Parathyroid adenoma (tissue), 2 donors: ENCODE measurements at regions not wholly inside any gene's neighbourhood (a gene's known extent, or its start where the extent isn't known, plus 50 kb on each side); places are given as distances from the start of the nearest gene placed in this dataset.

Experiments used
- H2AFZ ChIP-seq: fragments of 300-600 bp; sonication (generic); one replicate; pipeline ENCODE4 v1.7.0; 2017; ENCODE audit warnings: antibody characterized with exemption, mild to moderate bottlenecking
- H3K27ac ChIP-seq: fragments of 300-600 bp; sonication (generic); one replicate; pipeline ENCODE4 v1.7.0; 2017
- H3K27me3 ChIP-seq: fragments of 300-600 bp; sonication (generic); one replicate; pipeline ENCODE4 v1.7.0; 2017; ENCODE audit warnings: low read length; ENCODE audit not compliant: control insufficient read depth, insufficient read depth
- H3K36me3 ChIP-seq: fragments of 300-600 bp; sonication (generic); one replicate; pipeline ENCODE4 v1.7.0; 2017; ENCODE audit warnings: low read length; ENCODE audit not compliant: control insufficient read depth, insufficient read depth
- H3K4me1 ChIP-seq: fragments of 300-600 bp; sonication (generic); one replicate; pipeline ENCODE4 v1.7.0; 2017; ENCODE audit warnings: control low read depth
- H3K4me2 ChIP-seq: fragments of 300-600 bp; sonication (generic); one replicate; pipeline ENCODE4 v1.7.0; 2017; ENCODE audit warnings: low read length
- H3K4me3 ChIP-seq: fragments of 300-600 bp; sonication (generic); one replicate; pipeline ENCODE4 v1.7.0; 2017; ENCODE audit warnings: low read depth, low read length
- H3K79me2 ChIP-seq: fragments of 300-600 bp; sonication (generic); one replicate; pipeline ENCODE4 v1.7.0; 2017; ENCODE audit warnings: control low read depth
- H3K9ac ChIP-seq: fragments of 300-600 bp; sonication (generic); one replicate; pipeline ENCODE4 v1.7.0; 2017; ENCODE audit warnings: mild to moderate bottlenecking
- H3K9me3 ChIP-seq: fragments of 300-600 bp; sonication (generic); one replicate; pipeline ENCODE4 v1.7.0; 2017; ENCODE audit warnings: low read length; ENCODE audit not compliant: control insufficient read depth
- TF ChIP-seq, protein P1 (sequence below): fragments of 300-600 bp; sonication (generic); IDR thresholded peaks from one replicate; pipeline ENCODE4 v1.7.0; 2017; ENCODE audit warnings: antibody characterized with exemption, mild to moderate bottlenecking
- donor health status: primary hyperparathyroidism.

DNA sequence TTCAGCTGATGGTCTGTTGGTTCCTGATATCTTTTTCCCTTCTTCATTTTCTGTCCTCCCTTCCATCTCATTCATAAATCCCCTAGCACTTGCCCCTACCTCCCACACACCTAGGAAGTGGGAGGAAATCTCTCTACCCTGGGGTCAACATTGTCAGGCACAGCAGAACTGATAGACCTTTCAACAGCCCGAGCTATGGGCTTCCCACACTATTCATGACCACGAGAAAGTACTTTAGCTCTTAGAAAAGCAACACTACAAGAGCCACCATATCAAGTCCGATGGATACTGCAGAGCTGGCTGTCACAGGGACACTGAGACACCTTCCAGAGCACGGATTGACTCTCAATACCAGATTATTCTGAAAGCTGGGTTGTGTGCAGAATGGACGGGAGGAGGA, 180.6 kb upstream of the NEBL start:
- Histone ChIP-seq H3K27ac (no peak overlapping the region), H3K4me1 (no peaks in the 10 kb centered on the region), H3K4me3 (no peak overlapping the region)

GRCh38 chr10:21076381-21076780, 179.3 kb upstream of the NEBL start:
- Histone ChIP-seq H3K9ac (no peak overlapping the region), H3K9me3 (no peaks in the 10 kb centered on the region), H3K27ac (no peak overlapping the region), H3K27me3 (no peaks in the 10 kb centered on the region), H3K79me2 (peaks cover 25% of the 10 kb centered on the region), H3K36me3 (no peaks in the 10 kb centered on the region), H2AFZ (no peak overlapping the region), H3K4me2 (no peak overlapping the region), H3K4me3 (no peak overlapping the region), H3K4me1 (peaks cover 2% of the 10 kb centered on the region)
- TF ChIP-seq, protein P1, sequence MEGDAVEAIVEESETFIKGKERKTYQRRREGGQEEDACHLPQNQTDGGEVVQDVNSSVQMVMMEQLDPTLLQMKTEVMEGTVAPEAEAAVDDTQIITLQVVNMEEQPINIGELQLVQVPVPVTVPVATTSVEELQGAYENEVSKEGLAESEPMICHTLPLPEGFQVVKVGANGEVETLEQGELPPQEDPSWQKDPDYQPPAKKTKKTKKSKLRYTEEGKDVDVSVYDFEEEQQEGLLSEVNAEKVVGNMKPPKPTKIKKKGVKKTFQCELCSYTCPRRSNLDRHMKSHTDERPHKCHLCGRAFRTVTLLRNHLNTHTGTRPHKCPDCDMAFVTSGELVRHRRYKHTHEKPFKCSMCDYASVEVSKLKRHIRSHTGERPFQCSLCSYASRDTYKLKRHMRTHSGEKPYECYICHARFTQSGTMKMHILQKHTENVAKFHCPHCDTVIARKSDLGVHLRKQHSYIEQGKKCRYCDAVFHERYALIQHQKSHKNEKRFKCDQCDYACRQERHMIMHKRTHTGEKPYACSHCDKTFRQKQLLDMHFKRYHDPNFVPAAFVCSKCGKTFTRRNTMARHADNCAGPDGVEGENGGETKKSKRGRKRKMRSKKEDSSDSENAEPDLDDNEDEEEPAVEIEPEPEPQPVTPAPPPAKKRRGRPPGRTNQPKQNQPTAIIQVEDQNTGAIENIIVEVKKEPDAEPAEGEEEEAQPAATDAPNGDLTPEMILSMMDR, result no peak

More for the DNA sequence above, 180.6 kb upstream of the NEBL start:
- Histone ChIP-seq H3K9ac (no peak overlapping the region), H3K4me2 (no peak overlapping the region), H3K27me3 (no peaks in the 10 kb centered on the region), H3K79me2 (peaks cover 12% of the 10 kb centered on the region), H2AFZ (no peak overlapping the region), H3K36me3 (no peaks in the 10 kb centered on the region), H3K9me3 (no peaks in the 10 kb centered on the region)
- TF ChIP-seq, protein P1, result no peak

DNA sequence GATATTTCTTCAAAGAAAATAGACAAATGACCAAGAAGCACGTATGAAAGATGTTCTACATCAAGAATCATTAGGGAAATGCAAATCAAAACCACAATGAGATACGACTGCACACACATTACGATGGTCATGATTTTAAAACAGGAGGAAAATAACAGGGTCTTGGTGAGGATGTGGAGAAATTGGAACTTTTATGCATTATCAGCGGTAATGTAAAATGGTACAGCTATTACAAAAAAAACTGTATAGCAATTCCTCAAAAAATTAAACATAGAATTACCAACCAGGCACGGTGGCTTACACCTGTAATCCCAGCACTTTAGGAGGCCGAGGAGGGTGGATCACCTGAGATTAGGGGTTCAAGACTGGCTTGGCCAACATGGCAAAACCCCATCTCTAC, 178.8 kb upstream of the NEBL start:
- H3K4me2 ChIP-seq, result no peak overlapping the region
- no peaks in the 10 kb centered on the region for H3K27me3 ChIP-seq
- TF ChIP-seq, protein P1, result no peak
- no peaks in the 10 kb centered on the region for H3K9me3 ChIP-seq
- peaks cover 26% of the 10 kb centered on the region for H3K79me2 ChIP-seq
- H3K27ac ChIP-seq, result no peak overlapping the region
- peaks cover 3% of the 10 kb centered on the region for H3K4me1 ChIP-seq
- H3K36me3 ChIP-seq, result no peaks in the 10 kb centered on the region
- H2AFZ ChIP-seq, result no peak overlapping the region
- no peak overlapping the region for H3K4me3 ChIP-seq
- no peak overlapping the region for H3K9ac ChIP-seq

DNA sequence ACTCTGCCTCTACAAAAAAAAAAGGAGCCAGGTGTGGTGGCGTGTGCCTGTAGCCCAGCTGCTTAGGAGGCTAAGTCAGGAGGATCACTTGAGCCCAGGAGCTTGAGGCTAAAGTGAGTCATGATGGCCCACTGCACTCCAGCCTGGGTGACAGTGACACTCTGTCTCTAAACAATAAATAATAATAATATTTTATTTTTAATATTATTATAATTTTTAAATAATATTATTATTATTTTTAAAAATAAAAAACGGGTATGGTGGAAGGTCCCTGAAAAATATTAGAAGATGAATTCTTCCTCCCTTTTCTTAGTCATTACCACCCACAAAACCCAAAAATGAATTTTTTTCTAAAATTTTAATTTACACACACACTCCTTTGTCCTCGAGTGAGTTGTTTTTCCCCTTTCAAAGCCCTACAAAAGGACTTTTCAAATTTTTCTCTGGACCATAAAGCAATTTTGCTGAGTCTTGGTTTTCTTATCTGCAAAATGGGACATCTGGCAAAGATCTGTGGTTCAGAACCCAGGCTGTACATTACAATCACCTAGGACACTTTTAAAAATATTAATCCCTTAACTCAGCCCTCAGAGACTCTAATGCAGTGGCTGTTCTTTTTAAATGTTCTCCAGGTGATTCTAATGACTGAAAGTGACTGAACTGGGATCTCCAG, 174.0 kb upstream of the NEBL start:
- no peak overlapping the region for H3K4me2 ChIP-seq
- no peak overlapping the region for H3K9ac ChIP-seq
- H3K27ac ChIP-seq, result no peak overlapping the region
- no peaks in the 10 kb centered on the region for H3K27me3 ChIP-seq
- H3K36me3 ChIP-seq, result no peaks in the 10 kb centered on the region
- H3K4me1 ChIP-seq, result peaks cover 8% of the 10 kb centered on the region
- peaks cover 32% of the 10 kb centered on the region for H3K79me2 ChIP-seq
- H2AFZ ChIP-seq, result no peak overlapping the region
- H3K4me3 ChIP-seq, result no peak overlapping the region
- TF ChIP-seq, protein P1, result no peak
- no peaks in the 10 kb centered on the region for H3K9me3 ChIP-seq
